ENCODE measurements at regions not wholly inside any gene's neighbourhood (a gene's known extent, or its start where the extent isn't known, plus 50 kb on each side); places are given as distances from the start of the nearest gene placed in this dataset.

- TF ChIP-seq POLR2A (IDR thresholded peaks at IDR 0.05; ENCODE audit: low read length) (no peak), GATA1 (IDR thresholded peaks at IDR 0.05; ENCODE audit: low read depth, low read length) (no peak)
Observed at GRCh38 chrX:4881277-4881676, 1167.8 kb upstream of the PRKX start.

Data from erythroblast (primary cell).